GM18909 (cell line): ENCODE measurements at regions not wholly inside any gene's neighbourhood (a gene's known extent, or its start where the extent isn't known, plus 50 kb on each side); places are given as distances from the start of the nearest gene placed in this dataset.

ENCODE experiments used
- ATAC-seq: cut with Tn5 transposase; IDR thresholded peaks from one replicate; pipeline ENCODE4 v1.9.1; 2021; ENCODE audit warnings: mild to moderate bottlenecking; ENCODE audit not compliant: unreplicated experiment, poor library complexity

GRCh38 chr6:156582509-156582992 lies 194.6 kb upstream of the ARID1B start:
- no peak for ATAC-seq

DNA sequence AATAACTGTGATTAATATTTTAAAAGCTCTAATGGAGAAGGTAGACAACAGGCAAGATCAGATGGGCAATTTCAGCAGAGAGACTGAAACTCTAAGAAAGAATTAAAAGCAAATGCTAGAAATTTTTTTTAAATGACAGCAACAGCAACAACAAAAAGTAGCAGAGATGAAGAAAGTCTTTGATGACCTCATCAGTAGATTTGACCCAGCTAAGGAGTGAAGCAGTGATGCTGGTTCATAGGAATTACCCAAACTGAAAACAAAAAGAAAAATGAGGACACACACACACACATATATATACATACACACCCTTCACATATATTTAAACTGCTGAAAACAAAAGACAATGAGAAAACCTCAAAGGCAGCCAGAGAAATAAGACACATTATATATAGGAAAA lies 197.6 kb upstream of the ARID1B start:
- ATAC-seq = no peak

DNA sequence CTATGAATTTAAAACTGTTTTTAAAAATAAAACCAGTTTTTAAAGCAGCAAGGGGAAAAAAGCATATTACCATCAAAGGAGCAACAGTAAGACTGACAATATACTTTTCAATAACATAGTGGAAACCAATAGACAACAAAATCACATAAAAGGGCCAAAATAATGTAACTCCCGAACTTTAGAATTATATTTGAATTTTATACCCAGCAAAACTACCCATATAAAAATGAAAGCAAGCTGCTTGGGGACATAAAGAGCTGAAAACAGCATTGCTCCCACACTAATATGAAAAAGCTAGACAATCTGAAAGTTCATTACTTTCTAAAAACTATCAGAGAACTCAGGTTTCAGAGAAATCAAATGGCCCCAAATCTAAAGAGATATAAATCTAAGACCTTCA lies 199.4 kb upstream of the ARID1B start:
- no peak for ATAC-seq

- ATAC-seq = no peak
Measured at GRCh38 chr6:156575361-156575760, 201.8 kb upstream of the ARID1B start.

GRCh38 chr6:156564807-156565149 lies 212.4 kb upstream of the ARID1B start:
- ATAC-seq = no peak

GRCh38 chr6:156564127-156564806 lies 212.9 kb upstream of the ARID1B start:
- ATAC-seq = peak; percentile 93

DNA sequence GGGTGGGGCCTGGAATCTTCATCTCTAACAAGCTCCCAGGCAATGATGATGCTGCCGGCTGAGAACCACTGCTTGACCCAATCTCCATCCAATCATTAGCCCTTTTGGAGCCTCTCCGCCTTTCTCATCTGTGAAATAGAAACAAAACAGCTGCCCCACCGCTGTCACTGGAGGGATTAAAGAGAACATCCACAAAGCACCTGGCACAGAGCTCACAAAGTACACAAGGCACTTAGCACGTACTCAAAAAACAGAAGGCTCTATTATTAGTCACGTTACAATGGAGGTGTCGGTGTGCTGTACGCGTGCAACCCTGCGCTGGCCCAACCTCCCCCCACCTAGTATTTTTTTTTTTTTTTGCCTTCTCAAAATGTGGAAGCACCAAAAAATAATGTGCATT lies 213.5 kb upstream of the ARID1B start:
- no peak for ATAC-seq

DNA sequence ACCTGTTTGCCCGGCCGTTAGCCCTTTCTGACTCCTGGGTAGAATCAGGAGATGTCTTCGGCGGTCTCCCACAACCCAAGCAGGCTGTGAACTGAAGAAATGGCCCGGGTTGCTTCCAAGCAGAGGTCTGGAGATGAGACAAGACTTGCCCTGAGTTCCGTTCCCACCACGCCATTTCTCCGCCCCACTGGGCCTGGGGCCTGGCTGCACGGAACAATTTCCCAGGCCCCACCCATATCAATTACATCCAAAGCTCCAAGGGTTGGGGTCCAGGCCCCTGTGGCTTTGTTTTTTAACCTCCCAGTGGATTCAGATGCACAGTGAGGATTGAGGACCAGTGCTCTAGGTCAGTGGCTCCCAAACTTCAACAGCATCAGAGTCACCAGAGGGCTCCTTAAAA lies 214.5 kb upstream of the ARID1B start:
- ATAC-seq = no peak

DNA sequence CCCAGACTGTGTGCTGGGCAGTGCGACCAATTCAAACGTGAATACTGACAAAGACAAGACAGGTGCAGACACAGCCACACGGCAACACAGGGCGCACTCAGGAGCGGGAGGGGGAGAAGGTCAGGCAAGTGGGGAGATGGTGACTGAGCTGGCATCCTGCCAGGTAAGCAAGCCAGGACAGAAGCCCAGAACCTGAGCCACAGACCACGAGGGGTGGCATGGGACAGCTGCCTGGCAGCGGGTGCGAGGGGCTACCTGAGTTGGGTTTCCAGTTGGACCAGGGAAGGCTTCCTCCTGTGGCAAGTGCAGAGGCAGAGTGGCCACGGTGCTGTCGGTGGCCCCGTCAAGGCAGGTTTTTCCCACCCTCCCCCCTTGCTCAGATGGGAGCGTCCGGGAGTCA lies 215.2 kb upstream of the ARID1B start:
- no peak for ATAC-seq

GRCh38 chr6:156560476-156560875 lies 216.7 kb upstream of the ARID1B start:
- ATAC-seq = no peak

DNA sequence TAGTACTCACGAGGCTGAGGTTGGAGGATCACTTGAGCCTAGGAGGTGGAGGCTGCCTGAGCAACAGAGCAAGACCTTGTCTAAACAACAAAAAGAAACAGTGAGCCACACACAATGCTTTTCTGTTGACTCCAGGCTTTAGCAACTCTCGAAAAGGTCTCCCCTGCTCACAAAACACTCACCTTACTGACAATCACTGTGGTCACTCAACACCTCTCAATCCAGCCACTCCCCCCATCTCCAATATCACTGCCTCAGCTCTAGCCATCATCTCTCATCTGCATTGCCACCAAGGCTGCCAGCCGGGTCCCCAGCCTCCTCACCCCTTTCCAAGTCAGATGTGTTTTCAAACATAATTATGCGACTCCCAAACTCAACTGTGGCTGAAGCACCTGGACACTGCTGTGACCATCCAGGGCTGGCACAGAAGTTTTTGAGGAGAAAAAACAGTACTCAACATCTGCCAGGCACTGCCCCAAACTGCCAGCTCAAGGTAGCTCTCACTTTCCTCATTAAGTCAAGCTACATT lies 218.0 kb upstream of the ARID1B start:
- no peak for ATAC-seq

GRCh38 chr6:156557911-156558259 lies 219.3 kb upstream of the ARID1B start:
- ATAC-seq = no peak

DNA sequence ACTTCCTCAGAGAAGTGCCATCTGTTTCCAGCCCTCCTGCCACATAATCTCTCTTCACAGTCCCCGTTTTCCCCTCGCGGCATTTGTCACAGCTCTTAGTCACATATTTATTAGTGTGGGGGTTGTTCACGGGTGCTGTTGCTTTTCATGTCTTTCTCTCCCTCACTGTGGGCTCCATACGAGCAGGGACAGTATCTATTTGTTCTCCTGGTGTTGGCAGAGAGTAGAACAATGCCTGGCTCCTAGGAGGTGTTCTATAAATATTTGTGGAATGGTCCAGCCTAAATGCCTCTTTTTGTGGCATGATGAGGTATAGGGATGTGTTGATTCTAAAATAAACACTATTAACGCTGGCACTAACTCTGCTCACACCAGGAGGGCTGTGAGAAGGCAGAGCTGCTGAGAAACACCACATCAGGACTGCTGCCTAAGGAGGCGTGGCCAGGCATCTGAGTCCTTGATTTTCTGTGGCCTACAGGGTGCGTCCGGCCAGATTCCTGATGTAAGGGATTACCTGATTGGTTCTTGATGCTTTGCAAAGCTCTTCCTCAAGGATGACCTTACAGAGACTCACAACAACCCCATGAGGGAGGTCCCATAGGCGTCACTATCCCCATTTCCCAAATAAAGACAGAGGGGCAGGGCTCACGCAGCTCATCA lies 219.8 kb upstream of the ARID1B start:
- no peak for ATAC-seq

DNA sequence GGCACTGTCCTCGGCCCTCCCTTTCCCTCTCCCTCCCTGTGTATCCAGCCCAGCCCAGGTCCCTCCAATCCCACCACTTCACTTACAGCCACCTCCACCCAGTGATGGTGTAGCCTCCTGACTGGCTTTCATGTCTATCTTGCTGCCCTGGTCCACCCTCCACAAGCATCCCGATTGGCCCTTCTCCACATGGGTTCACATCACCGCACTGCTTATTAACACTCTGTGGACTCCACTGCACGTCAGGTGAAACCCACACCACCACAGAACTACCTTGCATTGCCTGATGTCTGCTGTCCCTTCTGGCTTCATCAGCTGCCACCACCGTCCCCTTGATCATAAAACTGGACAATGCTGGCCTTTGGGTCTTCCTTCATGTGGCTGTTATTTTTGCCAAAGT lies 220.4 kb upstream of the ARID1B start:
- ATAC-seq = no peak

DNA sequence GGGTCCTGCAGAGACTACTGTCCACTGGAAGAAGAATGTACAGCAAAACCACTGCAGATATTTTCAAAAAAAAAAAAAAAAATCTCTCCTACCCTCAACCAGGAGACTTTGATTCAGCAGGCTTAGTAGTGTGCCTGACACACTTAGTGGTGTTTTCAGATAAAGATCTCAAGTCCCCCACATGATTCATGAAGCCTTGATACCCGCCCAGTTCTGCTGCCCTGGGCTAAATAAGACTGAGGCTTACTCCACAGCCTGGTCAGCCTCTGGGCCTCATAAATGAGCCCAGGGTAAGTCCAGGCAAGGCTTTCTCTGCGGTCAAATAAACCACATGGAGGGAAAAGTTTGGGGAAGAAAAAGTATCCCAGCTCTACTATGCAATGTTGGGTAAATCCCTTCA lies 222.1 kb upstream of the ARID1B start:
- no peak for ATAC-seq

- no peak for ATAC-seq
Measured at GRCh38 chr6:156554160-156554559, 223.0 kb upstream of the ARID1B start.

- ATAC-seq = no peak
Measured at GRCh38 chr6:156552849-156553248, 224.3 kb upstream of the ARID1B start.

GRCh38 chr6:156550949-156551348 lies 226.2 kb upstream of the ARID1B start:
- ATAC-seq = no peak

GRCh38 chr6:156545931-156546330 lies 231.2 kb upstream of the ARID1B start:
- no peak for ATAC-seq

DNA sequence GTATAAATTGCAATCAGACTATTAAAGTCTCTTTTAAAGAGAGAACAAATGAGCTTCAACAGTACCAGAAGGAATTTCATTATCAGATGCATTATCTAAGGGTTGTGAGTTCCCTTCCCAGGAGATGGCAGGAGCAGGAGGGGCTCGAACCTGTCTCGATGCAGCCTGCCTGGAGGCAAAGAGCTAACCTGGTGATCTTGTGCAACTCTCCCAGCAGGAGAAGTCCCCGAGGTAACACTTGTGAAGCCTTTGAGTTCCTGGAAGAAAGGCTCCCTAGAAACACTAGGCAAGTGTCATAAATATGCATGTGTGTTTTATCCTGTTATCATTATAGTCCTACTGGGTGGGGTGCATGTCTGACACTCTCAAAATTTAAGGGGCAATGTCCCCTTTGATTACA lies 232.2 kb upstream of the ARID1B start:
- ATAC-seq = no peak

DNA sequence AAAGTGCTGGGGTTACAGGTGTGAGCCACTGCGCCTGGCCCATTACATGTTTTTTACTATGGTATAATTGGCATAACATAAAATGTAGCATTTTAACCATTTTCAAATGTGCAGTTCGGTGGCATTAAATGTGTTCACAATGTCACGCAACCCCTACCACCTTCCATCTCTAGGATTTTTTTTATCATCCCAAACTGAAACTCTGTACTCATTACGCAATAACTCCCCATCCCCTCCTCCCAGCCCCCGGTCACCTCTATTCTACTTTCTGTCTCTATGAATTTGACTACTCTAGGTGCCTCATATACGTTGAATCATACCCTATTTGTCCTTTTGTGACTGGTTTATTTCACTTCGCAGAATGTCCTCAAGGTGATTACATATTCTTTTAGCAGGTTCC lies 233.1 kb upstream of the ARID1B start:
- no peak for ATAC-seq

DNA sequence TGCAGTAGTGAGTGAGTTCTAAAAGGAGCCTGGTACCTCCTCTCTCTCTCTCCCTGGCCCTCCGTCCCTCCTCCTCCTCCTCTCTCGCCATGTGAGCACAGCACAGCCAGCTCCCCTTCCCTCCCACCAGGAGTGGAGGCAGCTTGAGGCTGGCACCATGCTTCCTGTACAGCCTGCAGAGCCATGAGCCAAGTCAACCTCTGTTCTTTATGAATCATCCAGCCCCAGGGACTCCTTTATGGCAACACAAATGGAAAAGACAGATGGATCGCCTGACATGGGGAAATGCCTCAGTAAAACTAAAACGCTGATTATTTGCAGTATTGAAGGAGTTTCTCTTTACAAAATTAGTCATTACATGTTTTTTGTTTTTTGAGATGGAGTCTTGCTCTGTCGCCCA lies 233.7 kb upstream of the ARID1B start:
- ATAC-seq = no peak
